Urinary bladder (tissue), 3 donors: ENCODE measurements at regions not wholly inside any gene's neighbourhood (a gene's known extent, or its start where the extent isn't known, plus 50 kb on each side); places are given as distances from the start of the nearest gene placed in this dataset.

ENCODE experiments used
- DNase-seq: peaks from one replicate; pipeline ENCODE4 v3.0.0-alpha.2; 2015; ENCODE audit errors: extremely low spot score
- H3K27ac ChIP-seq: one replicate; pipeline ENCODE4 v1.5.1; 2013; ENCODE audit warnings: low read depth, mild to moderate bottlenecking, moderate library complexity
- H3K36me3 ChIP-seq: one replicate; pipeline ENCODE4 v1.6.1; 2013; ENCODE audit warnings: mild to moderate bottlenecking, moderate library complexity; ENCODE audit not compliant: insufficient read depth
- H3K4me1 ChIP-seq: one replicate; pipeline ENCODE4 v1.6.1; 2013; ENCODE audit warnings: mild to moderate bottlenecking, moderate library complexity; ENCODE audit not compliant: insufficient read depth
- H3K4me3 ChIP-seq: one replicate; pipeline ENCODE4 v1.5.1; 2013; ENCODE audit warnings: low read depth, low read length
- WGBS: extraction: QIAGEN DNeasy Blood & Tissue Kit; methylation state at CpG from one replicate; pipeline ENCODE4 v1.1.7; 2013; 5-methylcytosine and 5-hydroxymethylcytosine counted together
- donor health status: healthy with polysubstance abuse.
- donor health status: healthy.

GRCh38 chr7:46524350-46524749 is 603.3 kb upstream of the IGFBP3 start:
- Histone ChIP-seq H3K4me1 (no peaks in the 10 kb centered on the region), H3K4me3 (no peak overlapping the region), H3K27ac (no peak overlapping the region), H3K36me3 (no peaks in the 10 kb centered on the region)
- DNase-seq = no peak

GRCh38 chr7:46522354-46522906 is 601.4 kb upstream of the IGFBP3 start:
- Histone ChIP-seq H3K36me3 (no peaks in the 10 kb centered on the region), H3K27ac (no peak overlapping the region), H3K4me3 (no peak overlapping the region), H3K4me1 (no peaks in the 10 kb centered on the region)
- DNase-seq = no peak
- 95% methylated on average over 8 of the region's 8 CpGs for WGBS

DNA sequence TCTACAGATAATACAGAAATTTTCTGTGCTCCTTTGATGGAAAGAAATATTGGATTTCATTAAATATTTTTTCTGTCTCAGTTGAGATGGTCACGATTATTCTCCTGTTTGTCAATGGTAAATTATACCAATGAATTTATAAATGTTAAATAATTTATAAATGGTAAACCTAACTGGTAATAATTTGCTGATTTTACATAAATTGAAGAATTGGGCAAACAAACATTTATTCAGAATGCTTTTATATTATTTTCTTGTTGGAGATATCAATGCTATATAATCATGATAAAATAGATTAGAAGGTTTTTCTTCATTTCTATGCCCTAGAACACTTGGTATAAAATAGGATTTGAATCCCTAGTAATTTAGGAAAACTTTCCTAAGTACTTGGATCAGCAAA is 597.6 kb upstream of the IGFBP3 start:
- DNase-seq = no peak
- no peaks in the 10 kb centered on the region for H3K4me1 ChIP-seq
- H3K36me3 ChIP-seq = no peaks in the 10 kb centered on the region
- no peak overlapping the region for H3K4me3 ChIP-seq
- H3K27ac ChIP-seq = no peak overlapping the region
- WGBS = 92% methylated on average over 1 of the region's 1 CpG

- Histone ChIP-seq H3K4me1 (no peaks in the 10 kb centered on the region), H3K4me3 (no peak overlapping the region), H3K36me3 (no peaks in the 10 kb centered on the region), H3K27ac (no peak overlapping the region)
- 93% methylated on average over 1 of the region's 1 CpG for WGBS
- no peak for DNase-seq
These were observed 594.9 kb upstream of the IGFBP3 start for GRCh38 chr7:46515844-46516590.

DNA sequence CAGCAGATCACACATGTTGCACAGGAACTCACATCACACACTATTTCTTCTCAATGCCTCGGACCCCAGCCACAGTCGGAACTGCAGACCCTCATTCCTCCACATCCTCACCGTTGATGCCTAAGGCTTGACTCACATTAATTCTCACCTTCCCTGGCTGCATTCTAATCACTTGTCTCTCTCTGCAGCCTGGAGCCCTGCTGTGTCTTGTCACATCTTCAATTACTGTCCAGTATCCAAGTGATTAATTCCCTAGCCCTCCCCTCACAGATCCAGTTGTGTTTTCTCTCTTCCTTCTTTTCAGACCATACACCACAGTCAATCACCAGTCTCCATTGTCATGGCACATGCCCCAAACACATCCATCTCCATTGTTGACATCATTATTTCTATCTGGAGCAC is 592.4 kb upstream of the IGFBP3 start:
- H3K4me1 ChIP-seq = no peaks in the 10 kb centered on the region
- DNase-seq = no peak
- WGBS = 54% methylated on average over 3 of the region's 3 CpGs
- no peak overlapping the region for H3K4me3 ChIP-seq
- H3K36me3 ChIP-seq = no peaks in the 10 kb centered on the region
- no peak overlapping the region for H3K27ac ChIP-seq

DNA sequence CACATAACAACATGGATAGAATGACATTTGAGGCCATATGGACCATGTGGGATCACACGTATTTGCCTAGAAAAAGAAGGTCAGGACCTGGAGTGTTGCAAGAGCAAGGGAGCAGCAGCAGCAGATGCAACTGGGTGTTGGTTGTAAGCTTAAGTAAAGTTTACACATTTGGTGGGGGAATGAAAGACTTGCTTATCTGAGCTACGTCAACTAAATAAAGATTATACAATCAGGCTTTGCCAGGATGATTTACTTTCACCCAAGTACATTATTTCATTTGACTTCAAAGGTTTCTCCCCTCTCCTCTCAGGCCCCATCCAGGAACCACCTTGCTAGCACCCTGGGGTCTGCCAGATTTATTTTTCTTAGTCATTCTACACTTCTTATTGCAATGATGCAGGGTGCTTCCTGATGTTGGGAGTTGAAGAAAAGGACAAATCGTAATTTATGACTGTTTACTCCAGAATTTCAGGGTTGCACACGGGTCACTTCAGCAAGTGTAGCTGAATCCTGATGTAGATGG is 591.9 kb upstream of the IGFBP3 start:
- Histone ChIP-seq H3K4me3 (no peak overlapping the region), H3K36me3 (no peaks in the 10 kb centered on the region), H3K4me1 (no peaks in the 10 kb centered on the region), H3K27ac (no peak overlapping the region)
- 22% methylated on average over 4 of the region's 4 CpGs for WGBS
- DNase-seq = no peak

DNA sequence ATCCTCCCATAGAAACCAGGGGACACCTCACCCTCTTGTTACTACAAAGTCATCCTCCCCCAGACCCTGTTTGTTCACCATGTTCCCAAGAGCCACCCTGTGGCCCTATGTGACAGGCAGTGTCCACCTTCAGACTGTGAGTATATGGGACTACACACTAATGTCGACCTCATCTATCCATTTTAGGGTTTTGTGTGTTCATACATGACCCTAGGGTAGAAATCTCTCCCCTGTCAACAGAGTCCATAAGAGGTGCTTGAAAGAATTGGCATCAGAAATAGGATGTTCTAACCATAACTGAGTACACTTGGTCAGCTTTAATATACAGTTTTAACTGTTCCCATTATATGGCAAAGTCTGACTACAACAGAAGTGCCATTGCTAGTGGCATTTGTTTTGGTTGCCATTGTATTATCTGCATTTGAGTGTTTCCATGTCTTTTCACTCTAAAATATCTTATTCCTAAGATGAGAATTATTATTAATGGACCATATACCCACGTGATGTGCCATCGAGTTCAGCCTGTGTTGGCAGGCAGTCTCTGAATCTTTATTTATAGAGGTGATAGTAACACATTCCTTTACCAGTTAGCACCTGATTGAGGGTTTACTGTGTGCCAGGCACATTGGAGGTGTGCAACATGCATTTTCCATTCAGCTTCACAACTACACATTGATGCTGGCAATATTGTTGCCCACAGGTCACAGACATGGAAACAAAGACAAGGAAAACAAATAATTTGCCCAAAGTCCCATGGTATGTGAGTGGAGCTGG is 590.6 kb upstream of the IGFBP3 start:
- Histone ChIP-seq H3K4me1 (no peaks in the 10 kb centered on the region), H3K27ac (no peak overlapping the region), H3K4me3 (no peak overlapping the region), H3K36me3 (no peaks in the 10 kb centered on the region)
- 80% methylated on average over 3 of the region's 3 CpGs for WGBS
- no peak for DNase-seq

DNA sequence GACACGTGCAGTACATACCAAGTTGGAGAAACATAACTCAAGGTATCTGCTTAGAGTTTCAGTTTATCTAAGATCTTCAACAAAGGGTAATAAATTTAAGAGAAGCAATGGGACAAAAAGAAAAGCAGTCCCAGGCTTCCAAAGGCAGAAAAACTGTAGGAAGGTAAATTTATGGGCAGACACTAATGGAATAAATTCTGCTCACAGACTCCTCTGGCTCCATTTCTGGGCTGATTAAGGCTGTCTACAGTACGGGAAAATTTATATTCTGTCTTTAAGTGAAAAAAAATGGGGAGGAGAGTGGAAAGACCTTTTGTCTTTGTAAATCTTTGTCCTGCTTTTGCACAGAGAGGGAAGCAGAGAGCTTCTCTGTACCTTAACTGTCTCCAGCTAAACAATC is 587.5 kb upstream of the IGFBP3 start:
- no peak overlapping the region for H3K4me3 ChIP-seq
- WGBS = 39% methylated on average over 2 of the region's 2 CpGs
- DNase-seq = no peak
- H3K4me1 ChIP-seq = no peaks in the 10 kb centered on the region
- no peak overlapping the region for H3K27ac ChIP-seq
- no peaks in the 10 kb centered on the region for H3K36me3 ChIP-seq

GRCh38 chr7:46507560-46507959 is 586.5 kb upstream of the IGFBP3 start:
- 70% methylated on average over 4 of the region's 4 CpGs for WGBS
- no peak overlapping the region for H3K27ac ChIP-seq
- H3K4me3 ChIP-seq = no peak overlapping the region
- no peak for DNase-seq
- H3K36me3 ChIP-seq = no peaks in the 10 kb centered on the region
- H3K4me1 ChIP-seq = no peaks in the 10 kb centered on the region

DNA sequence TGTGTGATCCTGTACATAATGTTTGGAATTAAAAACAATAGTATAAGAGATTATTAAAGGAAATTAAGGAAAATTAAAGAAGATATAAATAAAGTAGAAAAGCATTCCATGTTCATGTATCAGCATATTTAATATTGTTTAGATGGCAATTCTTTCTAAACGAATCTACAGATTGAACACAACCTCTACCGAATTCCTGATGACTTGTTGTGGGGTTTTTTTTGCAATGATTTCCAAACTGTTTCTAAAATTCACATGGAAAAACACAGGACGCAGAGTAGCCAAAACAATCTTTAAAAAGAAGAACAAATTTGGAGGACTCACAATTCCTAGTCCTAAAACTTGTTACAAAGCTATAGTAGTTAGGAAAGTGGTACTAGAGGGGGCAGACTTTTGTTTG is 573.4 kb upstream of the IGFBP3 start:
- no peak for DNase-seq
- H3K27ac ChIP-seq = no peak overlapping the region
- WGBS = 59% methylated on average over 3 of the region's 3 CpGs

DNA sequence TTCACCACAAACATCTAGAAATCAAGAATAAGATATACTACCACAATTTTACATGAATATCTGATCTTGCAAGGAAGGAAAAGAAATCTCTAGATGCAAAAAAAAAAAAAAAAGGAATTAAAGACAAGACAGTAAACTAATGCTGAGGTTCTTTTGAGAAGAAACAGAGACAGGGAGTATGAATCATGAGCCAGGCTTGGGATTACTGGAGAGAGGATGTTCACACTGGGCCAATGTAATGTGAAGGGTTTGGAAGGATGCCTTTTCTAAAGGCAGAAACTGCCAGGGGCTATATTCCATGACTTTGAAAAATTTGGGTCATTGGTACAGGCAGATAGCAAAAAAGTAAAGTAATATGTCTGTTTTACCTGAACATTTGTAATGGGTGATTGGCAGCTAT is 573.0 kb upstream of the IGFBP3 start:
- Histone ChIP-seq H3K27ac (no peak overlapping the region), H3K4me3 (no peak overlapping the region), H3K4me1 (no peaks in the 10 kb centered on the region), H3K36me3 (no peaks in the 10 kb centered on the region)
- no peak for DNase-seq

More for the DNA sequence above, 573.4 kb upstream of the IGFBP3 start:
- Histone ChIP-seq H3K4me3 (no peak overlapping the region), H3K4me1 (no peaks in the 10 kb centered on the region), H3K36me3 (no peaks in the 10 kb centered on the region)

DNA sequence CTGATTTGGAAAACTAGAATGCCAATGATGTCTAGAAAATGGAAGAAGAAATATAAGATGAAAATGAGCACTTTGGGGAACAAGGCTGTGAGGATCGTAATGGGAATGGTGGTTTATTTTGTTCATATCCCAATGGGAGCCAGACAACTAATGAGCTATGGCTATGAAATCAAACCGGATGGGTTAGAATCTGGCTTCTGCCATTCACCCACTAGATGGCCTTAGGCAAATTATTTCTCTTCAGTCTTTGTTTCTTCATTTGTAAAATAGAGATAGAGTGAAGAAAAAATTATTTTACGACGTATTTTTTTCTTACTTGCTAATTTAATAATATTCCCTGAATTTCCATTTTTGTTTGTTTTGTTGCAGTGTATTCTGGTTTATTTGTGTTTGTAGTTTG is 572.1 kb upstream of the IGFBP3 start:
- WGBS = 97% methylated on average over 4 of the region's 4 CpGs
- Histone ChIP-seq H3K27ac (no peak overlapping the region), H3K4me1 (no peaks in the 10 kb centered on the region), H3K4me3 (no peak overlapping the region), H3K36me3 (no peaks in the 10 kb centered on the region)
- DNase-seq = no peak

DNA sequence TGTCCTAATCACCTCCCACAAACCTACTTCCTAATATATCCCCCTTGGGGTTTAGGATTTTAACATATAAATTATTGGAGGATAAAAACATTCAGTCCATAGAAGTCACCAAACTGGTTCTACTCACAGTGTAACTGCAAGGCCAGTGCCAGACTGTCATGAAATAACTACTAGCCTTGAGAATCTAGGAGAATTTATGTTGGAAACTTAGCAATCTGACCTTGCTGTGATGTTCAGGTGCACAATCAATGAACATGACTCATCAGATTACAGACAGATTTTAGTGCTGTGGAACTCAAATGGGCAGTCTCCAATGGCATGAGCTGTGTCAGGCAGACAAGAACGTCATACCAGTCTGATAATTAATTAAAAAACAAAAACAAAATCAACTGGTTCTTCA is 571.4 kb upstream of the IGFBP3 start:
- Histone ChIP-seq H3K27ac (no peak overlapping the region), H3K4me3 (no peak overlapping the region), H3K4me1 (no peaks in the 10 kb centered on the region), H3K36me3 (no peaks in the 10 kb centered on the region)
- DNase-seq = no peak
- 85% methylated on average over 1 of the region's 1 CpG for WGBS

DNA sequence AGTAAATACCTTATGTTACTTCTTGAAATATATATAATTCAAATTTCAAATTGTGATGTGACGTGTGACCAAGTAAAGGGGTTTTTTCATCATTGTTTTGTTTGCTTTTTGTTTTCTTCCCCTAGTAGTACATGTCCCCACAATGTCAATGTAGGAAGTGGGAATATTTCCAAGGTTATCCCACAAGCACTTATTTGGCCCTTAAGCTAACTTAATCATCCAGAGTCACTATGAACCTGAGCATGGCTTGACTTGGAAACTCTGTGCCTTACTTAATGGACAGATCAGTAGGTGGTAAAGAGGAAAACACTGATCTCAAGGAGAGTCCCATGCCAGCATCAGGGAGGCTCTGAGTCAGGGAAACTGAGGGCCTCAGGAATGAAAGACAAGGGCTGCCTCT is 569.3 kb upstream of the IGFBP3 start:
- Histone ChIP-seq H3K36me3 (no peaks in the 10 kb centered on the region), H3K4me1 (peaks cover 2% of the 10 kb centered on the region), H3K4me3 (no peak overlapping the region), H3K27ac (no peak overlapping the region)
- DNase-seq = no peak
- 100% methylated on average over 1 of the region's 1 CpG for WGBS
